Endothelial cell of umbilical vein (primary cell): ENCODE measurements at regions not wholly inside any gene's neighbourhood (a gene's known extent, or its start where the extent isn't known, plus 50 kb on each side); places are given as distances from the start of the nearest gene placed in this dataset.

Source experiments
- BruUV-seq: library from RNA; stranded (reverse); fragments of 400-500 nt; replicated peaks from 2 replicates; lab custom pipeline; 2021; lab: Mats Ljungman, UMichigan
- CTCF ChIA-PET: fragments of 300-600, 350-600 bp; sonication (Branson Sonifier 250); formaldehyde crosslinking; loops from one replicate; lab custom pipeline; 2021; ENCODE audit warnings: antibody characterized with exemption, inconsistent platforms; lab: Charles Lee
- POLR2A ChIA-PET: fragments of 300-600, 350-600 bp; sonication (Branson Sonifier 250); formaldehyde crosslinking; loops from one replicate; lab custom pipeline; 2021; ENCODE audit warnings: antibody characterized with exemption, inconsistent platforms; lab: Charles Lee
- DNase-seq: peaks from one replicate; pipeline ENCODE4 v3.0.0-alpha.2; 2011; ENCODE audit warnings: low read depth, low spot score
- FAIRE-seq: peaks from 2 replicates; lab custom pipeline; 2011; peaks lifted over from hg19 to GRCh38; lab: Jason Lieb, UNC
- H2AFZ ChIP-seq: 2 replicates; pipeline ENCODE4 v1.6.0; 2012; ENCODE audit warnings: low read depth, low read length, control low read depth, inconsistent platforms
- H3K27ac ChIP-seq: 2 replicates; pipeline ENCODE4 v1.5.1; 2011; ENCODE audit warnings: low read depth, mild to moderate bottlenecking, control low read depth, low read length, moderate library complexity; ENCODE audit not compliant: insufficient read depth
- H3K27me3 ChIP-seq, 2 experiments: 2 replicates each; pipeline versions ENCODE4 v1.6.0 to v1.6.1; 2011; ENCODE audit warnings: low read length in 2 of 2, mixed read lengths in 1 of 2; ENCODE audit not compliant: control insufficient read depth in 2 of 2, insufficient read depth in 2 of 2
- H3K36me3 ChIP-seq, 2 experiments: 2 replicates in 1 of 2; 3 replicates in 1 of 2; pipeline ENCODE4 v1.5.1; 2011; ENCODE audit warnings: low read length in 2 of 2, mild to moderate bottlenecking in 1 of 2, moderate library complexity in 1 of 2; ENCODE audit not compliant: control insufficient read depth in 2 of 2, insufficient read depth in 2 of 2; ENCODE audit errors: extremely low read depth in 1 of 2
- H3K4me1 ChIP-seq: 3 replicates; pipeline ENCODE4 v1.5.1; 2011; ENCODE audit warnings: mild to moderate bottlenecking, low read length; ENCODE audit not compliant: control insufficient read depth, insufficient read depth; ENCODE audit errors: extremely low read depth
- H3K4me2 ChIP-seq: 2 replicates; pipeline ENCODE4 v1.6.1; 2011; ENCODE audit warnings: low read length, control low read depth, mixed read lengths; ENCODE audit not compliant: insufficient read depth
- H3K4me3 ChIP-seq, 3 experiments: fragments of 200-600 bp in 1 of 3; sonication (generic), shearing (Covaris generic) in 1 of 3; replicated peaks in 1 of 3; 2 replicates each; pipeline ENCODE4 v1.5.1; 2011 to 2016; ENCODE audit warnings: control low read depth in 3 of 3, low read length in 3 of 3, mild to moderate bottlenecking in 2 of 3, inconsistent platforms in 1 of 3, low read depth in 1 of 3, moderate library complexity in 1 of 3; ENCODE audit not compliant: insufficient read depth in 1 of 3
- H3K79me2 ChIP-seq: 2 replicates; pipeline ENCODE4 v1.6.0; 2012; ENCODE audit warnings: low read length, inconsistent platforms; ENCODE audit not compliant: control insufficient read depth, insufficient read depth
- H3K9ac ChIP-seq: replicated peaks from 2 replicates; pipeline ENCODE3; 2011; ENCODE audit warnings: low read length, control low read depth; ENCODE audit not compliant: insufficient read depth; ENCODE audit errors: extremely low read depth
- H3K9me1 ChIP-seq: replicated peaks from 3 replicates; pipeline ENCODE4 v1.6.0; 2011; ENCODE audit warnings: mild to moderate bottlenecking, low read length; ENCODE audit not compliant: control insufficient read depth, insufficient read depth; ENCODE audit errors: extremely low read depth
- H3K9me3 ChIP-seq: replicated peaks from 2 replicates; pipeline ENCODE4 v1.5.1; 2012; ENCODE audit warnings: low read length, inconsistent platforms; ENCODE audit not compliant: control insufficient read depth, insufficient read depth
- H4K20me1 ChIP-seq: replicated peaks from 2 replicates; pipeline ENCODE3; 2011; ENCODE audit warnings: mild to moderate bottlenecking, low read length; ENCODE audit not compliant: control insufficient read depth, insufficient read depth; ENCODE audit errors: extremely low read depth
- CTCF ChIP-seq, 2 donors: IDR thresholded peaks; 1 replicate in 1 of 2; 2 replicates in 1 of 2; pipeline ENCODE4 v1.5.1; 2011; ENCODE audit warnings: low read length in 2 of 2, mild to moderate bottlenecking in 2 of 2, moderate library complexity in 2 of 2, control low read depth in 1 of 2, inconsistent platforms in 1 of 2, low read depth in 1 of 2; ENCODE audit not compliant: insufficient read depth in 1 of 2; ENCODE audit errors: extremely low read depth in 1 of 2
- EZH2 ChIP-seq: IDR thresholded peaks from 2 replicates; pipeline ENCODE4 v1.6.1; 2012; ENCODE audit warnings: borderline replicate concordance, low read depth, mild to moderate bottlenecking, moderate library complexity, low read length, inconsistent platforms; ENCODE audit not compliant: severe bottlenecking
- FOS ChIP-seq: IDR thresholded peaks from 2 replicates; pipeline ENCODE4 v1.6.1; 2011; ENCODE audit warnings: mild to moderate bottlenecking, low read length, moderate library complexity, borderline replicate concordance; ENCODE audit not compliant: insufficient read depth
- GATA2 ChIP-seq: IDR thresholded peaks from 2 replicates; pipeline ENCODE4 v1.7.0; 2011; ENCODE audit warnings: low read depth, mild to moderate bottlenecking, moderate library complexity, mixed read lengths, low read length; ENCODE audit not compliant: insufficient read length, insufficient read depth
- JUN ChIP-seq: IDR thresholded peaks from 2 replicates; pipeline ENCODE4 v1.6.1; 2011; ENCODE audit warnings: borderline replicate concordance, low read depth; ENCODE audit not compliant: insufficient read length, insufficient read depth
- MAX ChIP-seq: IDR thresholded peaks from 2 replicates; pipeline ENCODE4 v1.6.1; 2011; ENCODE audit not compliant: insufficient read depth, insufficient read length
- MYC ChIP-seq: IDR thresholded peaks from one replicate; pipeline ENCODE4 v1.6.1; 2011; ENCODE audit warnings: mild to moderate bottlenecking, low read depth, low read length
- POLR2A ChIP-seq: IDR thresholded peaks from 2 replicates; pipeline ENCODE4 v1.6.1; 2012; ENCODE audit warnings: low read depth, mild to moderate bottlenecking, control low read depth, low read length
- POLR2AphosphoS5 ChIP-seq: IDR thresholded peaks from 2 replicates; pipeline ENCODE4 v1.6.1; 2012; ENCODE audit warnings: low read depth, mild to moderate bottlenecking, control low read depth, low read length, moderate library complexity; ENCODE audit not compliant: insufficient read depth
- dilution Hi-C: fragments of 300-500 bp; cut with MboI; formaldehyde crosslinking; loops from one replicate; pipeline ENCODE4 v1.15.0; 2019; ENCODE audit warnings: low sequenced_read_pairs; ENCODE audit not compliant: extremely low pct_ligation_motif_present
- intact Hi-C: fragments of 100-400 bp; cut with micrococcal nuclease; formaldehyde crosslinking; loops from one replicate; pipeline ENCODE4 v1.10.0; 2022

- Histone ChIP-seq H3K9me3 (peaks cover 9% of the 10 kb centered on the region), H3K9ac (no peak overlapping the region), H3K4me2 (no peak overlapping the region), H4K20me1 (no peaks in the 10 kb centered on the region), H3K4me1 (no peaks in the 10 kb centered on the region), H3K36me3 (no peaks in the 10 kb centered on the region), H3K4me3 (no peak overlapping the region), H3K27me3 (no peaks in the 10 kb centered on the region), H3K9me1 (no peaks in the 10 kb centered on the region), H3K79me2 (no peaks in the 10 kb centered on the region), H2AFZ (no peak overlapping the region), H3K27ac (no peak overlapping the region)
- no TSS peak for BruUV-seq
- POLR2A ChIA-PET, result no interaction called here
- DNase-seq (no peak), FAIRE-seq (no peak)
- dilution Hi-C loops (no loop called here), intact Hi-C loops (no loop called here)
- TF ChIP-seq MYC (no peak), FOS (no peak), GATA2 (no peak), JUN (no peak), CTCF (IDR thresholded peaks at IDR 0.05; ENCODE audit: extremely low read depth in 1 of 2, insufficient read depth in 1 of 2, low read depth in 1 of 2, low read length in 2 of 2) (no peak), MAX (no peak), POLR2A (no peak), POLR2AphosphoS5 (no peak), EZH2 (no peak)
- CTCF ChIA-PET, result no interaction called here
These were observed 467.4 kb downstream of the NEBL start for GRCh38 chr10:20429742-20430141.
